Lower lobe of right lung (tissue), 2 donors: ENCODE measurements at regions not wholly inside any gene's neighbourhood (a gene's known extent, or its start where the extent isn't known, plus 50 kb on each side); places are given as distances from the start of the nearest gene placed in this dataset.

Experiments
- ATAC-seq, 2 donors: fragments of 200-7000 bp; cut with Tn5 transposase; one replicate each; pipeline ENCODE4 v1.9.1; 2020 to 2022; ENCODE audit warnings: mild to moderate bottlenecking in 2 of 2, moderate library complexity in 2 of 2
- DNase-seq: peaks from one replicate; pipeline ENCODE4 v3.0.0-alpha.2; 2020
- H3K27ac ChIP-seq: fragments of 200-600 bp; one replicate; pipeline ENCODE4 v1.8.0; 2022
- H3K27me3 ChIP-seq: fragments of 200-600 bp; one replicate; pipeline ENCODE4 v1.8.0; 2022; ENCODE audit warnings: low read depth
- H3K36me3 ChIP-seq: fragments of 200-600 bp; one replicate; pipeline ENCODE4 v1.8.0; 2022; ENCODE audit warnings: mild to moderate bottlenecking
- H3K4me1 ChIP-seq: fragments of 200-600 bp; one replicate; pipeline ENCODE4 v1.8.0; 2022
- H3K4me3 ChIP-seq: fragments of 200-600 bp; one replicate; pipeline ENCODE4 v1.8.0; 2022; ENCODE audit warnings: mild to moderate bottlenecking
- H3K9me3 ChIP-seq: fragments of 200-600 bp; one replicate; pipeline ENCODE4 v1.8.0; 2022
- CTCF ChIP-seq: fragments of 200-600 bp; IDR thresholded peaks from one replicate; pipeline ENCODE4 v1.8.0; 2022; ENCODE audit warnings: antibody characterized with exemption, mild to moderate bottlenecking
- intact Hi-C: fragments of 100-400 bp; cut with DNase I; formaldehyde crosslinking; loops from one replicate; pipeline ENCODE4 v1.11.0; 2022
- donor health status: DM: no; HTN: yes; CAD: no; lungs with severe emphysema.

GRCh38 chr3:73894474-73895213, 269.9 kb upstream of the PDZRN3 start:
- Histone ChIP-seq H3K27me3 (no peaks in the 10 kb centered on the region), H3K27ac (no peak overlapping the region), H3K4me3 (no peak overlapping the region), H3K9me3 (no peaks in the 10 kb centered on the region), H3K36me3 (no peaks in the 10 kb centered on the region), H3K4me1 (no peaks in the 10 kb centered on the region)
- intact Hi-C loops: no loop called here
- no peak for DNase-seq
- no peak for ATAC-seq
- TF ChIP-seq CTCF: no peak

GRCh38 chr3:73893089-73893488, 268.3 kb upstream of the PDZRN3 start:
- H3K36me3 ChIP-seq: no peaks in the 10 kb centered on the region
- H3K4me1 ChIP-seq: no peaks in the 10 kb centered on the region
- no peak for TF ChIP-seq CTCF
- ATAC-seq (no peak), DNase-seq (no peak)
- no peak overlapping the region for H3K27ac ChIP-seq
- H3K27me3 ChIP-seq: no peaks in the 10 kb centered on the region
- intact Hi-C loops: no loop called here
- no peaks in the 10 kb centered on the region for H3K9me3 ChIP-seq
- no peak overlapping the region for H3K4me3 ChIP-seq

- TF ChIP-seq CTCF: no peak
- Histone ChIP-seq H3K36me3 (no peaks in the 10 kb centered on the region), H3K4me3 (no peak overlapping the region), H3K27me3 (no peaks in the 10 kb centered on the region), H3K27ac (no peak overlapping the region), H3K9me3 (no peaks in the 10 kb centered on the region), H3K4me1 (no peaks in the 10 kb centered on the region)
- intact Hi-C loops: no loop called here
- ATAC-seq: no peak
- no peak for DNase-seq
These were observed 261.1 kb upstream of the PDZRN3 start for GRCh38 chr3:73885862-73886261.

GRCh38 chr3:73884361-73884760, 259.6 kb upstream of the PDZRN3 start:
- Histone ChIP-seq H3K9me3 (no peaks in the 10 kb centered on the region), H3K36me3 (no peaks in the 10 kb centered on the region), H3K27me3 (no peaks in the 10 kb centered on the region), H3K27ac (no peak overlapping the region), H3K4me3 (no peak overlapping the region), H3K4me1 (no peaks in the 10 kb centered on the region)
- no peak for ATAC-seq
- intact Hi-C loops: no loop called here
- no peak for TF ChIP-seq CTCF
- no peak for DNase-seq

- TF ChIP-seq CTCF: no peak
- Histone ChIP-seq H3K4me1 (no peaks in the 10 kb centered on the region), H3K27ac (no peak overlapping the region), H3K27me3 (no peaks in the 10 kb centered on the region), H3K9me3 (no peaks in the 10 kb centered on the region), H3K4me3 (no peak overlapping the region), H3K36me3 (no peaks in the 10 kb centered on the region)
- intact Hi-C loops: no loop called here
- no peak for DNase-seq
- ATAC-seq: no peak
These were observed 258.8 kb upstream of the PDZRN3 start for GRCh38 chr3:73883497-73883896.
